Right forelimb (tissue), 1 donor: ENCODE measurements at regions not wholly inside any gene's neighbourhood (a gene's known extent, or its start where the extent isn't known, plus 50 kb on each side); places are given as distances from the start of the nearest gene placed in this dataset.

Source experiments
- DNase-seq: peaks from one replicate; pipeline ENCODE4 v3.0.0-alpha.2; 2018

- DNase-seq: no peak
Observed at GRCh38 chrX:116226665-116227484, 56.3 kb downstream of the AGTR2 start.

GRCh38 chrX:116230130-116230898 lies 59.8 kb downstream of the AGTR2 start:
- no peak for DNase-seq

DNA sequence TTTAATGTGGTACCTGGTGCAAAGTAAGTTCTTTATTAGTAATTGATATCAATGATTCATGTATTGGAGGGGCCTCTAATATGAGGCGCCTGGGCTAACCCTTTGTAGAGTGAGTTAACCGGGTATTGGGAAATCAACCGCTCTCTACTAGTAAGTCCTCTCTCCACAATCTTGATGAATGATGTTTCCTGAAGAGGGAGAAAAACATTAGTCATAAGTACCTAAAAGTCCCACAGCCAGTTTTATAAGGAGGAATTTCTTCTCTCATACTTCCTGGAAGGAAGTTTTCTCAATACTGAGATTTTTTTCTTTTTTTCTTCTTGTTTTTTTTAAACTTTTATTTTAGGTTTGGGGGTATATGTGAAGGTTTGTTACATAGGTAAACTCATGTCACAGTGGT lies 62.3 kb downstream of the AGTR2 start:
- no peak for DNase-seq

DNA sequence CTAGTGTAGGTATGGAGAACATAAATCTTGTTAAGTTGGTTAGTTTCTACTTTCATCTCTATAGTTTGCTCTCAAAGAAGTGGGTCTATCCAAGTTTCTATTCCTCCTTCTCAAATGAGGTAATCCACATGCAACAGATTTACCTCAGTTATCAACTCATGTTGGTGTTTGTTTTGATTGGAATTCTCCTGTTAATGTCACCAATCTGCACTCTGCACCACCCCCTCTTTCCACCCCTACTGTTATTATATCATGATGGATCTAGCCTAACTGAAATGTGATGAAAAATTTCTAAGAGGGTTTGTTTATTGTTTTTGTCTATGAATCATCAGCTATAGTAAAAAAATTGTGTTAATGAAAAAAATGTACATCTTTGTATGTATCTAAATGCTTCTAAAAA lies 66.1 kb downstream of the AGTR2 start:
- DNase-seq: no peak

DNA sequence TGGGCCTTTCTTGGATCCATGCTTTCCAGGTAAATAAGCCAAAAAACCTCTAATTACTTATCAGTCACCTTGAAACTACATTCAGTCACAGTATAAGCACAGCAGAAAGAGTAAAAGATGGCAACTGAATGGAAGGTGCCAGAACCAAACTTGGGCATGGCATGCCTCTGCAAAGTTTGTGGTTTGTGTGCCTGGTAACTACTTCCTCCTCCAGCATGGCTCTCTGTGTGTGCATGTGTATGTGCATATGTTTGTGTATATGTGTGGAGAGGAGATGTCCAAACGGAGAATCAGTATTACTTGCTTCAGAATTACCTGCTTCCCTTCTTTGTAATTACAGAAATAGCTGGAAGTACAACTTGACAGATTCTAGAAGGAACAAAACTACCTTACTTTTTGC lies 67.5 kb downstream of the AGTR2 start:
- no peak for DNase-seq

DNA sequence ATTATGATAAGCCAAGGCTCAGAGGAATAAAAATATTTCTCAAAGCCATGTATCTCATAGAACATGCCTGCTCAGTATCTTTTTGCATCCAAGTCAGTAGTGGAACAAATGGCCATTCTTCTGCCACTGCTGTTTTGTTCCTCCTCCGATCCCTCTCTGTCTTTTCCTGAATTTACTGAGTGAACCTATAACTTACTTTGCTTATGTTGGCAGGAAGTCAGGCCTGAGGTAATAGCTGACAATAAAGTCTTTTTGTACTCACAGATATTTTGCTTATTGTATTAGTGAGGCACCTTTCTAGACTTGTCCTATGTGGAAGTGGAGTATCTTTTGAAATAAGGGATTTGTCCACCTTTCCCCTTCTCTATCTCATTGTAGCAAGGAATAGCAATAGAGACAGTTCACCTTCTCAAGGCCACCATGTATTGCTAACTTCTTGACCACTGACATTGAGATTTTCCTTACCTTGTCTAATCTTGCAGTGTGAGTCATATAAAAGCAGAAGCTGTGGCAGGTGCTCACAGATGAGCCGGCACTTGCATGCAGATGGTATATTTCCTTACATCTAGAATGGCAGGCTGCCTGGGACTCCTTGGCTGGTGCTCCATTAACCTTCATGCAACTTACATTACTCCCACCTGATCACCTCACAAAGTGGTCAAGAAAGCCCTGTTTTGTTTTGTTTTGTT lies 68.2 kb downstream of the AGTR2 start:
- DNase-seq: no peak

GRCh38 chrX:116239944-116240840 lies 69.6 kb downstream of the AGTR2 start:
- DNase-seq: no peak

DNA sequence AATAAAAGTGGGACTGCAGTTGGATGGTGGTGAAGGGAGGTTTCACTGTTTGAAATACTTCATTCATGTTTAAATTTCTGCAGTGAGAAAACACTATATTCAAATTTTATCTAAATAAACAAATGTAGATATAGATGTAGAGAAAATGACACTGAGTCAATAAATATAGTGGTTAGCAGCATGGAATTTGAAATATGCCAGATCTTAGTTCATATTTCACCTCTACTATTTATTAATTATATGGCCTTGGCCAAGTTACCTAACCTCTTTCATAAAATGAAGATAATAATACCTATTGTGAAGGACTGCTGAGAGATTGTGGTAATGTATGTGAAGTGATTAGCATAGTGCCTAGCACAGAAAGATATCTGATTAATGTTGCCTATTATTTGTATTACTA lies 70.5 kb downstream of the AGTR2 start:
- no peak for DNase-seq

- no peak for DNase-seq
Observed at GRCh38 chrX:116243039-116243438, 72.5 kb downstream of the AGTR2 start.

GRCh38 chrX:116246261-116246660 lies 75.7 kb downstream of the AGTR2 start:
- no peak for DNase-seq

- no peak for DNase-seq
Observed at GRCh38 chrX:116267511-116268040, 97.0 kb downstream of the AGTR2 start.

GRCh38 chrX:116272322-116272721 lies 101.8 kb downstream of the AGTR2 start:
- DNase-seq: no peak

DNA sequence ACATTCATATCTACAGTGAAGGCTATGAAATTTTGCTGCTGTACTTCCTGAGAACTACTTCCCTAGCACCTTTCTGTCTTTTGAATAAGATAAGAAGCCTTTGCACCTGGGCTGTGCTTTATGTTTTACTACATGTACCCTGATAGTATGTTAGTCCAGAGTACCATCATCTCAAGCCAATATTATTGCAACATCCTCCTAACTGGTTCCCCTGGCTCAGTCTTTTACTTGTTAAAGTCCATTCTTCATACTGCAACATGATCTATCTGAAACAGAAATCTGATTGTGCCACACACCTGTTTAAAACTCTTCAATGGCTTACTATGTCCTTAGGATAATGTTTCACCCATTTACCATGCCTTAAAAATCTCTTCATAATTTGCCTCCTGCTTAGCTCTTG lies 102.3 kb downstream of the AGTR2 start:
- DNase-seq: no peak

- no peak for DNase-seq
Observed at GRCh38 chrX:116276261-116276660, 105.7 kb downstream of the AGTR2 start.

DNA sequence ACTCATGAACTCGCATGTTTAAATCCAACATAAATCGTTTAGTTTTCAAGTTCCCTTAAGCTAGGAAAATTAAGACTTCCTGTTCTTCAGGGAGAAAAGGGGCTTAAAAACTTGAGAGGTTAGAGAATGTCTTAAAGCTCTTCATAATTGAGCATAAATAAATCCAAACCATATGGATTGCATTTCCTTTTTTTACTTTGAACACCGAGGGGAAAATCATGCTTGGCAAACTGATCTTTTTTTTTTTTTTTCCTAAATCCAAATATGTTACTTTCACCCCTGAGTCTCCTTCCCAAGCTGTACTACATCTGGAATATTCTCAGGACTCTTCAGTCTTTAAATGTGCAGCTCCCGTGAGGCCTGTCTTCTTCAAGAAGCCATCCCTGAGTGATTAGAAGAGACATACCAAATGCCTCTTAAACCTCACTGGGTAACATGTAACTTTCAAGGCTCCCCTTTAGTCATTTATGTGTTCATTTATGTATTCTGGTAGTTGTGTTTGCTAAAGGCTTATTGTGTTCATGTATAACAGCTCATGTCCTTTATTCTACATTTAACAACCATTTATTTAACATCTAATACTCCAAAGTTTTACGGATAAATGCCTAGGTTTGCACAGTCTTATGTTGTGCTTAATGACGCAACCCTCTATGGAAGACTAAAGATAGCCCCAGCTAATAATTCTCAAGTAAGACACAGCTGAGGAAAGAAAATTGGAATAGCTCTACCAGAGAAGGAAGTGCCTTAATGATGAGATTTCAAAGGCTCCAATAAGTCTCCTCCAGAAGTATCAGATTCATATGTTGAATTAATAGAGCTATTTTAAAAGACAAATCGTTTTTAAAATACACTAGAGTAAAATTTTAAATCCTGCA lies 107.0 kb downstream of the AGTR2 start:
- DNase-seq: no peak

- DNase-seq: no peak
Observed at GRCh38 chrX:116278826-116279225, 108.3 kb downstream of the AGTR2 start.

- no peak for DNase-seq
Observed at GRCh38 chrX:116281106-116281505, 110.6 kb downstream of the AGTR2 start.

DNA sequence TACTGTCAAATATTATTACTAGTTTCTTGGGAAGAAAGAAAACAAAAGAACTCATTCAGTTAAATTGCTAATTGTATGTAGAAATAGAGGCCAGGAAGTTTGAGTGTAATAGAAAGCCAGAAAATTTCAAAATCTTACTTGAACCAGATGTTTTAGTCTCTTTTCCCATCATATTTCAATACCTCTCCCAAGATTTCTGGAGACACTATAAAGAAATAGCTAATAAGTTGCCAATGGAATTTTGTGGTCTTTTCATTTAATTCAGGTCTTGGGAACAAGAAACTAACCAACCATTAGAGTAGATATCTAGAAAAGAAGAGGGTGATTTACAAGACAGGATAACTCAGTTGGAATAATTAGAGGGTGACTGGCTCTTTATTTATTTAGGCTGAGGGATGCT lies 112.2 kb downstream of the AGTR2 start:
- no peak for DNase-seq

GRCh38 chrX:116284400-116284799 lies 113.9 kb downstream of the AGTR2 start:
- no peak for DNase-seq

DNA sequence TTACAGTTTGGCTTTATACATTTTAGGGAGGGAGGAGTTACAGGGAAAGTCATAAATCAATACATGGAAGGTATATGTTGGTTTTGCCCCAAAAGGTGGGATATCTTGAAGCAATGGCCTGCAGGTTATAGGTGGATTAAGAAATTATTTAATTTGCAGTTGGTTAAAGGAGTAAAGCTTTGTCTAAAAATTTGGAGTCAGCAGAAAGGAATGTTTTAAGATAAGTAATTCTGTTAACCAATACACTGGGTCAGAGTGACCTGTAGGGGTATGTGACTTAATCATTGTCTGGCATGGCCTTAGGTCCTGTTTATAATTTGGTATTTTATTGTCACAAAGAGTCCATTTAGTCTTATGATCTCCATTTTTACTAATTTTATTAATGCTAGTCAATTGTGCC lies 115.0 kb downstream of the AGTR2 start:
- no peak for DNase-seq

- no peak for DNase-seq
Observed at GRCh38 chrX:116289592-116289991, 119.0 kb downstream of the AGTR2 start.
